Dedifferentiated amniotic fluid mesenchymal stem cell (primary cell): ENCODE measurements at regions not wholly inside any gene's neighbourhood (a gene's known extent, or its start where the extent isn't known, plus 50 kb on each side); places are given as distances from the start of the nearest gene placed in this dataset.

Experiments
- DNase-seq: peaks from one replicate; pipeline ENCODE4 v3.0.0-alpha.2; 2016; ENCODE audit errors: extremely low spot score

DNA sequence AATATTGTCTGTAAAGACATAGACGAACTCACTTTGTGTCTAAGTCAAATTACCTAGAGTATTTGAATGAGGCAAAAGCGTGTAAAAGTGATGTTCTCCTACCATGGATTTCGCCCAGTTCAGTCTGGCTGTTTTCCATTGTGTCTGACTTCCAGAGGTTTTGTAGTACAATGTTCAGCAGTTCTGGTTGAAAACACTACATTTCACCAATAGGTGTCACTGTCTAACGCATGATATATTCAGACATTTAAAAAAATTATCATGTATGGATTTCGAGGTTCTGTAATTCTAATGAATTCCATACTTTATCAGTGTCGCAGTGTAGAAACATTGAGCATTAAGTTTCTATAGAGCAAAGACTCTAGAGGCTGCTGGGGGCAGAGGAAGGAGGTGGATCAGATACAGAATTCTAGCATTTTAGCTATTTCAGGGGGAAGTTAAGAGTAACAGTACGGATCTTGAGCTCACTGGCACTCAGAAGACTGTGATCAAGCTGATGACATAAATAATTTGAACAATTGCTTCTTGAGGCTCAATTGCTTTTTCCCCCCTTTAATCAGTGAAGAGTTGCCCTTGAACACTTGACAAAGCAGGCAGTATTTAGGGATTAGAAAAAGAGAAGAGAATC lies 196.9 kb upstream of the RHOBTB1 start:
- DNase-seq, result peak; percentile 86

DNA sequence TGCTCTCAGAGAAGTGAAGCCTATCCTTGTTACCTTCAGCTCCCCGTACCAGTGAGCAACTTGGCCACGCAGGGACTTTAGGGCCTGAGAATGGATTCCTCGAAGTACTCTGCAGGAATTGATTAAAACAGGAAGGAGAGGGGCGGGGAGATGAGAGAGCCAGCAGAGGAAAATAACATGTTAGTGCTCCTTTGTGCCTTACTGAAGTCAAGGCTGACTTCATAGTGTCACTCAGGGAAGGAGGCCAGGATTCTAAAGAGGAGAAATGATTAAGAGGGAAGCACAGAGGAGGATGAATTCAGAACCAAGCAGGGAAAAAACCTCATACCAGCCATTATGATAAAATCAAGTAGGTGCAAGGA lies 195.6 kb upstream of the RHOBTB1 start:
- DNase-seq, result no peak

DNA sequence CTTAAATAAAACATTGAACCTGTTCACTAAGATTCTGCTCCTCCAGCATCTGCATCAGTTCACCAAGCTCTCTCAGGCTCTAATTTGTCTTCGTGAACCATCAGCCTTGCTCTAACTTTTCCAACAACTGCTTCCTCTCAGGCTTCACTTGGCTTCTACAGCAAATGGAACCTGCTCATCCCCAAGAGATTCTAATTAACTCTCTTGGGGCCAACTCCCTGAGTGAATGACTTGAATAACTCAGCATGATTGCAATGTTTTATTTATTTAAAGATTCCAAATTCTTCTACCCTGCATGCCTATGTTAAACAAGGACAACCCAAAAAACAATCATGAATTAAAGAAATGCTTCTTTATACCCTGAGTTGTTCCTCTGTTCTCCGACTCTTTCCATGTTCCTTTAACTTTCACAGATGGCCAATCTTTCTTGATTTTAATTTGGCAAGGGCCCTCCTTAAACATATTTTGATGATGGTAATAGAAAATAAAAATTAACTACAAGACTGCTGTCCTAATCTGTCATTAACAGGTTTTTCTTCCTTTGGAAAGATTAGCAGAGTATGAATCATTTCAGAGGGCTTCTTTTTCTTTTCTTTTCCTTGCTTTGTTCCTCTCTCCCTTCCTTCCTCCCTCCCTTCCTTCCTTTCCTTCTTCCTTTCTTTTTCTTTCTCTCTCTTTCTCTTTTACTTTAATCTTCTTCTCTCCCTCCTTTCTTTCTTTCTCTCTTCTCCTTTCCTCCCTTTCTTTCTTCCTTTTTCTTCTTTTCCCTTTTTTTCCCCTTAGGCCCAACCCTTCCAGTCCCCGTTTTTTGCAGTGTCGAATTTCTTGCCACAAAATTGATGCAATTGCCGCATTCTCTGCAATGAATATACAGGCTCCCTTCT lies 195.0 kb upstream of the RHOBTB1 start:
- DNase-seq, result no peak

DNA sequence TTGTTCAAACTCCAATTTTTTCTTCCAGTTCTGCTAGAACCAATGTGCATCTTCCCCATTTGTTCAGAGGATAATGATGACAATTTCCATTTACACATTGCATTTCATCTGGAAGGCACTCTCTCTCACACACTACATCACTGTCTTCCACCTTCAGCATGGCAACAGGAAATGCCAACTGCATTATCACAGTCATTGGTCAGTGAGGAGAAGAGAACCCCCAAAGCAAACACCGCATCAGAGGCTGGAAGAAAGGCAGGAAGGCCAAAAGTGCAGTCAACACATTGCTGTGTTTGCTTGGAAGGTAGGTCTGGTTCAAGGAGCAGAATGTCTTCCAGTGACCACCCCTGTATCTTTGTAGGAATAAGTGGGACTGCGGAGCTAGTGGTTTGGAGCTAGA lies 192.2 kb upstream of the RHOBTB1 start:
- DNase-seq, result no peak

DNA sequence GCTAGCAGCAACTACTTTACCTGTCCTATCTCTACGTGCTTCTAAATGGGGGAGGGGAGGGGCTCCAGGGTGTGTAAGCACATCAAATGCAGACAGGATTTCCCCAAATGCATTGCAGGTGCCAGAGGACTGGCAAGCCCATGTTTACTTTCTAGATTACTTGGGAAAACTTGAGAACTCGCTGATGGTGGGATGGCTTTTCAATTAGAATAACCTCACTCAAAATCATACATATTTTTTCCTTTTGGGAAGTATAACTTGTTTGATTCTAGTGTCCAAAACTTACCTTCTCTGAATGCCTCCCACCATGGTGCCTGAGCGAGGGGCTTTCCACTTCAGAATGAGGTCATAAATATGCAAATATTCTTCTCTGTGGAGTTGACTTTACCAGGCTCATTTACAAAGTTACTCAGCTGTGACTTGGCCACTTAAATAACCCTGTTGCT lies 191.3 kb upstream of the RHOBTB1 start:
- no peak for DNase-seq

DNA sequence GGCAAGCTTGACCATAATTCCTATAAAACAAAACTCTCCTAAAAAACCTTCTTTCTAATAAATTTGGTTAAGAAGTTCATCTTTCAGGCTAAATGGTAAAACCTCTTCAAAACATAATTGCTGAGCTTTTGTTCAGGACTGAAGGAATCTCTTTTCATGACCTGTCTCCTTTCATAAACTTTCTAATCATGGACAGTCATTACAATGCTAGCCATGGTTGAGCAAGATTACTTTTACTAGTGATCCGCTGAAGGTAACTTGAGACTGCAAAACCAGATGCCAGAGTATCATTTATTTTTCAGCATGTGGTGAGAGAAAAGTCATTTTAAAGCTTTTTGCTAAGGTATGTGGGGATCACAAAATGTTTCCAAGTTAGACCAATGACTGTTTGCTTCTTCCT lies 186.4 kb upstream of the RHOBTB1 start:
- DNase-seq, result peak; percentile 50

DNA sequence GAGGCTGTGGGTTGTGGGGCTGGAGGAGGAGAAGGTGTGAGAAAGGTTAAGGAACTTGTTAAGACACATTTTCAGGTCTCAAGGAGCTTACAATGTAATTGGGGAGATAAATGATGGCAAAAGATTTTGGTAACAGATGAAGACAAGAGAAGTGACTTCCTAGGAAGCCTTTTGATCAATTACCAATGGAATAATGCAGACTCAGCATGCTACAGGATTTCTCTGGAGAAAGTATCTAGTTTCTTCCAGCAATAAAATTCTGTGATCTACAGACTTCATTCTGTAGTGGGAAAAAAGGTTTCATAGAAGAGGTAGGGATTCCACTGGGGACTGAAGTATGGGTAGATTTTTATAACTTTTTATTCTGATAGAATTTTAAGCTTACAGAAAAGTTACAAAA lies 184.2 kb upstream of the RHOBTB1 start:
- DNase-seq, result no peak

DNA sequence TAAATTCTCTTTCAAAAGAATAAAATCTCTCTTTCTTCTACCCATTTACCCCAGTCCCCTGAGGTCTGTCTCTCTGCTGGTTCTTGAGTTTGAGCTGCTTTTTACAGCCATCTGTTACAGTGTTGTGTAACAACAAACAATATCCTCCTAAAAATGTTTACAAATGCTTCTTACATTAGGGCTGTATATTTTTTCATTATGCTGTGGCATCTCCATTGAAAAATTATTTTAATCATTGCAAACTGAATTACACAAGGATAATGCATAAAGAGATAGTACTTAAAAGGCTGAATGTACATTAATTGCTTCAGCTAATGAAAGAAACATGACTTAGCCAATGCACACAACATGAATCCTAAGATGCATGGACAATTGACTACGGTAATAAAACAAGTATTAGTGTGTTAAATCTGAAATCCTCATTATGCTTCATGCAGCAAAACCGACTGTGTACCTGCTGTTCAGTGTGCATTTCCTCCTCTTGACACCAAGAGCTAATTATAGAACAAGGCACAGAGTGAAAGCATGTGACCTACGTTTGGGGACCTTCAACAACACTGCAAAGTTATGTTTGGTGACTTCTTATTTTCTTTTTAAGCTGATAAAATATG lies 181.7 kb upstream of the RHOBTB1 start:
- DNase-seq, result no peak

DNA sequence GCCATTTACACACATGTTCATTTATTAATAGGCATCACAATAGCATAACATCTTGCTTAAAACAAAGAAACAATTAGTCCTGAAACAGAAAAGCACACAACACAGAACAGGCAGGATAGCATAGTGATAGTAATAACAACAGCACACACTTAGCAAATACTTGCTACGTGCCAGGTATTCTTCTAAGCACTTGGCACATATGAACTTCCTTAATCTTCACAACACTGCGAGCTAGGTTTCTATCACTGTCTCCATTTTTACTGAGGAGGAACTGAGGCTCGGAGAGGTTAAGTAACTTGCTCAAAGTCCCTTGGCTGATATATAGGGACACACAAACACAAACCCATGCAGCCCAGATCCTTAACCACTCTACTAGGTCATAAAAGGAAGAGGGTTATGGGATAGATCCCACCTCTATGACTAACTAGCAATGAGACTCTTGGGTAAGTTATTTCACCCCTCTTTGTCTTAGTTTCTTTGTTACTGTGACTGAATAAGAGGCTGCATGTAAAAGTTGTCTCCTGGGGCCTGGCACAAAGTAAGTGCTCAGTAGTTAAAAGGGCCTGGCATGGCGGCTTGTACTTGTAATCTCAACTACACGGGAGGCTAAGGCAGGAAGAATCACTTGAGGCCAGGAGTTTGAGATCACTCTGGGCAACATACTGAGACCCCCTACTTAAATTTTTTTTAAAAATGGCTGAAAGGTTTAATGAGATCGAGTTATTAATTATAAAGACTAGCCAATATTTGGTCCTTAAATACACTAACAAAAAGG lies 181.0 kb upstream of the RHOBTB1 start:
- no peak for DNase-seq

DNA sequence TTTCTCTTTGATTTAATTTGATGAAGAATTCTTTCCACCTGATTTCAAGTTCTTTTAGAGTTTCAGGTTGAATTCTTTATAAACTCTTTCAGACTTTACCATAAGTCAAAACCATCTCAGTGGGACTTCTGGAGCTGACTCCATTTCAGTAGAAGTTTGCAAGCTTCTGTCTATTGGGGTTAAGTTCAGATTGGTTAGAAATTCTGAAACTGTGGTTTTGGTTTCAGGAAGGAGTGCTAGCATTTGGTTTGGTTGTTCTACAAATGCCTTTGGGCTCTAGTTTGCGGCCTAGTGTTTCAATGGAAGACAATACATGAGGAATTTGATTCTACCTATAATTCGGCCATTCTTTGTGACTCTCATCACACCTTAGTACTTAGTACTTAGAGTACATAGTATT lies 176.8 kb upstream of the RHOBTB1 start:
- DNase-seq, result no peak

DNA sequence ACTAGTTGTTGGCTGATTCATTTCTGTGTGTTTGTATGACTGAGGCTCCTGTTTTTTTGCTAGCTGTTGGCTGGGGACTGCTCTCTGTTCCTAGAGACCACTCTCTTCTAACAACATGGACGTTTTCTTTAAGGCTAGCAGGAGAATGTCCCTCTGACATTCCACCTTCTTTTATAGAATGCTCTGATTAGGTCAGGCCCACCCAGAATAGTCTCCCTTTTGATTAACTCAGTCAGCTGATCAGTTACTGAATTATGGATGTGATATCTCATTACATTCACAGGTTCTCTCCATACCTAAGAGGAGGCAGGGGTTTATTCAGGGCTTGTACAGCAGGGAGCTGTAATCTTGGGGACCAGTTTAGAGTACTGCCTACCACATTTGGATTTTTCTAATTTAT lies 175.6 kb upstream of the RHOBTB1 start:
- no peak for DNase-seq

DNA sequence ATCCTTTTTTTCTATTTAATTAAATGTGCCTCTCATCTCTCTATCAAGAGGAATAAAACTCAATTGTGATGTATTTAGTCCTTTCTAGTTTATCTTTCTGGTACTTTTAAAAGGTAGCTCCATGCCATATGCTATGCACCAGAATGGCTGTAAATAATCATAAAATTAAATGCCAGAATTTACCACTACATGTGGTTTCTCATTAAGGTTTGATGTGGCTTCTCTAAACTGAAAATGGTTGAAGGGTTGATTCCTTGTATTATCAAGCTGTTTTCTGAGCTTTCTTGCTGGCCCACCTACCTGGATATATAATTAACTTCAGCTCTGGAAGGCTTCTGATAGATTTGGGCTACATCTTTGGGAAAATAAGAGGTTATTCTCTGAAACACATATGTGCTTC lies 171.9 kb upstream of the RHOBTB1 start:
- DNase-seq, result no peak

DNA sequence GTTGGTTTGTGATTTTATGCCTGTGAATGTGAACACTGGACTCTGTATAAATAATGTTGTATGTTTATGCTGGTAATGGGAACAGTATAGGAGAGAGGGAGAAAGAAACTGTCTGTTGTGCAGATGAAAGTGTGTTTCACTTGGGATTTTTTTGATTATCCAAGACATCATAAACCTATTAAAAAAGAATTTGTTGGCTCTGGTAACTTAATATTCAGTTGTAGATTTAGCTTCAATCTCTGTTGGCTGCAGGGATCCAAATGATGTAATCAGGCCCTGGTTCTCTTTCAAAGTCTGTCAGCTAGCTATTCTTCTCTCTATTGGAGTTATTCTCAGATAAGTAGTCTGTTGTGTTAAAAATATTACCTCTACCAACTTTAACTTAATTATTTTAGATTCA lies 168.8 kb upstream of the RHOBTB1 start:
- no peak for DNase-seq

DNA sequence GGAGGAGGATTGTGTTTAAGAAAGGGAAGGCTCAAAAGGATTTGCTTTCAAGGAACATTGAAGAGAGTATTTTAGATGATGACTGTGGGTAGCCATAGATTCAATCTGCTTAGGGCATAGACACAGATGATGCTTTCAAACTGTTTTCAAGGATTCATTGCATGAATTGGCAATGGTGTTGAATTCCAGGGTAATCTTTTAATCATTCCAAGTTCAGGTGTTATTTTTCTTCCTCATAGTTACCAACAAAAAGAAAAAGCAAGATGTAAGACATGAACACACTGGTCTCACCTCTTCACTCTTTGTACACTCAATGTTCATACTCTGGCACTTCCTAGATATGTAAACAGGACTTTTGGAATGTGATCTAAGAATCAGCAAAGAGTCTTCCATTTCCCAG lies 167.0 kb upstream of the RHOBTB1 start:
- no peak for DNase-seq

DNA sequence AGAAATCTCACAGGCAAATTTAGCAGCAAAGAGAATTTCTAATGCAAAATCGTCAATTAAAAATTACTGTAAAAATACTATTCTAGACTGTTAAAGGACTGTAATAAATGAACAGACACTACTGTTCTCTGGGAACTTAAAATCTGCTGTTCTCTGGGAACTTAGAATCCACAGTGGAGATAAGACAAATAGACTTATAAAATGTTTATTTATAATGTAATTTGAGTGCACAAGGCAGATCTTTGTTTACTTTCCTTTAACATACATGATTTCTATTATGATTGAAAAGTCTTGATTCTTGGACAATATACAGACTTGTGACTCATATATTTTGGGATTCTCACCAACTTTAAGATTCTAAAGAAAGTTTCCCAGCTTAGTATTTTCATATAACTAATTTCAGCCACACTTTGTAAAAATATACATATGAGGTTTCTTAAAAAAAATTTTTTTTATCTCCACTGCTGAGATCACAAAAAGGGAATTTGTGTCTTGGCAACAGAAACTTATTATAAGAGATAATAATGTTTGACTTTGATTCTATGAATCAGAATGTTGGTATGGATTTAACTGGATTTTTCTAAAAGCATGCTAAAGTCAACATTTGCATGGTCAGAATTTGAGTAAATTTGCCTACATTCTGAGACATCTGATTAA lies 166.3 kb upstream of the RHOBTB1 start:
- DNase-seq, result peak; percentile 86

DNA sequence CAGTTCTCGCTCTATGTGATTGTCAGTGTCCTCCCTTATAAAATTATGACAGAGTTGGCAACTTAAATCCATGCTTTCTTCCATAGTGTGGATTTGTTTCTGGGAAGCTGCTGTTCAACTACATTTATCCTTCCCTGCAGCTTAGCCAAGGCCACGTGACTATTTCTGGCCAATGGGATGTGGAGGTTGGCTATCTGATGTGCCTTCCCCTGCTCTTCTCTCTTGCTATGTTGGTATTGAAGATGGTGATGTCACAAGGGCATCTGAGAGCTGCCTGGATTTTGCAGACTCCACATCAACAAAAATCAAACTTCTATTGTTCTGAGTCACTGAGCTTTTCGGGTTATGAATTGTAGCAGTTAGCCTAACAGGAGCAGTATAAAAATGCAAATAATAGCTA lies 164.9 kb upstream of the RHOBTB1 start:
- no peak for DNase-seq

DNA sequence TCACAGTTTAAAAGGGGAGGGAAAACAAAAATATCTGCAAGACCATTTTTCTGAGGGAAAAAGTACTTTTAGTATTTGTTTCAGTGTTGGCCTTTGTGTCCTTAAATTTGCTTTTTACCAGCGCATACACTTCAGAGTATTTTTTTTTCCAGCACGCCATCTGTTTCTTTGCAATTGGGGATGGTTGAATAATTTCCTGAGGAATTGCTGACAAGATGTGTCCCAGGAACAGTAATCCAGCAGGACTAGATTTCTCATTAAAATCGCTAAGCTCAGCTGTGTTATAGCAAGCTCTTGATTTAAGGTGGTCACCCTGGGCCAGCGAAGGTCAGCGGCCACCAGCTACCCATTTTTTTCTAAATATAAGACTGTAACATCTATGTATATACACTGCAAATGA lies 156.9 kb upstream of the RHOBTB1 start:
- no peak for DNase-seq

DNA sequence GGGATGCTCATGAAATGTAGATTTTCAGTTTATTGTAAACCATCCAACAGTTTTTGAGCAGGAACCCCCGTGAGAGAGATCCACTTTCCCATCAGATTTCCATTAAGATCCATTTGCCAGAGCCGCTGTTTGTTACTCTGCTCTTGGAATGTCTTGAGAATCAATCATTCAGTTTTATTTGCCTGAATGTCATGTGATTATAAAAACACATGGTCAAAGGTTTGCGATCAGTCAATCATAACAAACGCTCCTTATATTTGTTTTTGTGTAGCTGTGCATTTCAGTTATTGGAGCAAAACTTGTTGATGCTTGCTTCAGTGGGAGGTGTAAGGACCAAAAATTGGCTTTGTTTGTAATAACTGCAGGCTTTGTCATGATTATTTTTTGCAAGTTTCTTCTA lies 155.8 kb upstream of the RHOBTB1 start:
- no peak for DNase-seq

DNA sequence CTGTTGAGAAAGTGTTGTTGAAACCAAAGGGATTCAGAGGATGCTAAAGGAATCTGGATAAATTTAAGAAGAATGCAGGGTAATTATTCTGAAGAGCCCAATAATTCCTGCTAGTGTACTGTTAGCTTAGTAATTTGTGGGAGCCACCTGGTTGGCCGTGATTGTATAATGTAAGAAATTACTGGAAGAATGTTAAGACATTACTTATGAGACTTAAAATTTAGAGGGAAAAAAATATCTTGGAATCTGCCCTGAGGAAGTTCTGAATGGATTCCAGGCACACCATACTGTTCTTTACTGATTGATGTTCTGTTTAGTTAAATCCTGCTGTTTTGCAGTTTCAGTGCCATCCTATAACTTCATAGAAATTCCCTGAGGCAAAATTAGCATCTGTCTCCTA lies 155.0 kb upstream of the RHOBTB1 start:
- no peak for DNase-seq

DNA sequence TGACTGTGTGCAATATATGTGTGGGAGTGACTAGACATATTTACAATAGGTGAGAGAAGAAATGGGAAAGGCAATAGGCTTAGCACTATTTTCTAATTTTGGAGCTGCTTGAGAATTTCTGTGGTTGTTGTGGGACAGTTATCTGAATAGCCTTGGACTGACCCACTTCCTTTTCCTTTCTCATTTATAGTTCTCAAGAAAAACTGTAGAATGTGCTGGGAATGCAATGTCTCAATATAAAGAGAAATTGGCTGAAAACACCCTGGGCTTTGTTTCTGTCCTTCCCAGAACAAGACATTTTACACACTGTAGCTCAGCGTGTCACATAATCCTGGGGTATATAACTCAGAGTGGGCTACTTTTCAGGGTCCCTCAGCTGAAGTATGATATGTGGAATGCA lies 153.0 kb upstream of the RHOBTB1 start:
- no peak for DNase-seq

DNA sequence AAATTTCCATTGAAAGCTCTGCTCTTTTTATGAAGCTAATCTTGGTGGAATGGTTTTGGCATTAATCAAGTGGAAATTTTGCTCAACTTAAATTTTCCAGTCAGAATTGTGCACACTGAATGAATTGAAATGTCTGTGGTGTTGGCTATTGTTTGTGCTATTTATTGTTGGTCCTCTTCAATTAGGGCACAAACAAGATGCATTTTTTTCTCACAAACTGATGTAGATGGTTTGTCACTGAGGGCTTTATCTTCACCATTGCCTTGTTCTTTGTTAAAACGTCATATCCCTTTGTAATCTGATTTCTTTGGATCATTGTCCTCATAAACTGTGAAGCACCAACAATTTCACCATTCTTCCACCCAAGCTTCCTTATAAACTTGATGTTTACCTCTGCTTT lies 152.1 kb upstream of the RHOBTB1 start:
- no peak for DNase-seq

DNA sequence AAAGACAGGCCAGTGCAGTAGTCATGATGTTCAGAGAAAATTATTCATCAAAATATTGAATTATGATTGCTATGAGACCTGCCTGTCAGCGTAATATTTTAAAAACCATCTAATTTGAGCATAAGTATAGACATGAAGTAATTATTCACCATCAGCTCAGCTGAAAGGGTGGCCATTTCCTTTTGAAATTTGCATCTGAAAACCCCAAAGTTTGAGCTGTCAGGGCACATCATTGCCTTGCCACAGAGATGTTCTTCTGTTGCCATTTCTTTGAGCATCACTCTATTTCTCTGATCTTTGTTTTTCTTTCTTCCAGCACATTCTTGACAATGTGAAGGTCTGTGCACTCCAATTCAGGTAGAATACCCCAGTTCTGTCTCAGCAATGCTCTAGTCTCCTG lies 147.5 kb upstream of the RHOBTB1 start:
- no peak for DNase-seq
